GM12878 (cell line): ENCODE measurements at regions not wholly inside any gene's neighbourhood (a gene's known extent, or its start where the extent isn't known, plus 50 kb on each side); places are given as distances from the start of the nearest gene placed in this dataset.

Source experiments
- ATAC-seq: fragments of 200-7000 bp; cut with Tn5 transposase; 3 replicates; pipeline ENCODE4 v1.9.1; 2020; ENCODE audit warnings: mild to moderate bottlenecking, moderate library complexity
- BruUV-seq: library from RNA; stranded (reverse); fragments of 400-500 nt; replicated peaks from 2 replicates; lab custom pipeline; 2021; lab: Mats Ljungman, UMichigan
- CTCF ChIA-PET: fragments of 300-600 bp; sonication (Branson Sonifier 250); formaldehyde crosslinking; extraction: SDS; loops from one replicate; lab custom pipeline; 2021; ENCODE audit warnings: inconsistent platforms; lab: Yijun Ruan, JAX
- POLR2A ChIA-PET: fragments of 350-600 bp; formaldehyde crosslinking; extraction: SDS; loops from one replicate; lab custom pipeline; 2021; ENCODE audit warnings: inconsistent platforms; lab: Charles Lee
- RAD21 ChIA-PET: fragments of 300-600 bp; sonication (Branson Sonifier 250); formaldehyde crosslinking; loops from one replicate; lab custom pipeline; 2023; ENCODE audit warnings: antibody characterized with exemption; ENCODE audit not compliant: unreplicated experiment; lab: Charles Lee
- SMC1A ChIA-PET: fragments of 300-600 bp; sonication (Branson Sonifier 250); formaldehyde crosslinking; loops from one replicate; lab custom pipeline; 2023; ENCODE audit not compliant: unreplicated experiment, uncharacterized antibody; lab: Charles Lee
- DNase-seq: peaks from one replicate; pipeline ENCODE4 v3.0.0-alpha.2; 2011; ENCODE audit warnings: low read depth, low spot score
- FAIRE-seq: peaks from 3 replicates; lab custom pipeline; 2011; peaks lifted over from hg19 to GRCh38; lab: Jason Lieb, UNC
- H2AFZ ChIP-seq: 2 replicates; pipeline ENCODE4 v1.6.0; 2011; ENCODE audit warnings: low read depth, low read length, control low read depth; ENCODE audit not compliant: control insufficient read depth
- H3K27ac ChIP-seq: 2 replicates; pipeline ENCODE4 v1.5.1; 2011; ENCODE audit warnings: control low read depth; ENCODE audit not compliant: control insufficient read depth, insufficient read depth
- H3K27me3 ChIP-seq, 2 experiments: replicated peaks in 1 of 2; 2 replicates each; pipeline versions ENCODE4 v1.6.0 to v1.6.1; 2011; ENCODE audit warnings: low read length in 1 of 2; ENCODE audit not compliant: control insufficient read depth in 2 of 2, insufficient read depth in 2 of 2
- H3K36me3 ChIP-seq, 2 experiments: 2 replicates each; pipeline ENCODE4 v1.5.1; 2011; ENCODE audit warnings: low read length in 1 of 2; ENCODE audit not compliant: control insufficient read depth in 2 of 2, insufficient read depth in 2 of 2
- H3K4me1 ChIP-seq: 2 replicates; pipeline ENCODE4 v1.6.1; 2011; ENCODE audit warnings: mild to moderate bottlenecking, low read length, moderate library complexity, mixed read lengths; ENCODE audit not compliant: control insufficient read depth, insufficient read depth
- H3K4me2 ChIP-seq: 2 replicates; pipeline ENCODE4 v1.6.0; 2011; ENCODE audit warnings: control low read depth; ENCODE audit not compliant: control insufficient read depth, insufficient read depth
- H3K4me3 ChIP-seq: fragments of 200-600 bp; sonication (generic); 2 replicates; pipeline ENCODE4 v1.5.1; 2016
- H3K79me2 ChIP-seq: 2 replicates; pipeline ENCODE4 v1.6.0; 2011; ENCODE audit warnings: low read length; ENCODE audit not compliant: control insufficient read depth, insufficient read depth
- H3K9ac ChIP-seq: 2 replicates; pipeline ENCODE4 v1.8.0; 2011; ENCODE audit warnings: low read length, control low read depth, mixed read lengths; ENCODE audit not compliant: control insufficient read depth, insufficient read depth
- H3K9me3 ChIP-seq: replicated peaks from 3 replicates; pipeline ENCODE4 v1.5.1; 2011; ENCODE audit warnings: mild to moderate bottlenecking, low read length; ENCODE audit not compliant: control insufficient read depth, insufficient read depth
- H4K20me1 ChIP-seq: 2 replicates; pipeline ENCODE4 v1.6.0; 2011; ENCODE audit not compliant: control insufficient read depth, insufficient read depth
- CEBPZ ChIP-seq: fragments of 150-350 bp; IDR thresholded peaks from 2 replicates; pipeline ENCODE4 v1.6.1; 2016; ENCODE audit warnings: low read depth, low read length
- MTA2 ChIP-seq: fragments of 450-650 bp; IDR thresholded peaks from 2 replicates; pipeline ENCODE4 v1.6.1; 2016; ENCODE audit warnings: low read depth, mild to moderate bottlenecking, moderate library complexity
- REST ChIP-seq: IDR thresholded peaks from 2 replicates; pipeline ENCODE4 v1.6.1; 2012; ENCODE audit warnings: mild to moderate bottlenecking, low read depth, low read length
- SREBF1 ChIP-seq: IDR thresholded peaks from 2 replicates; pipeline ENCODE4 v1.6.1; 2012; ENCODE audit warnings: mild to moderate bottlenecking, low read length
- ZNF207 ChIP-seq: fragments of 450-650 bp; IDR thresholded peaks from 2 replicates; pipeline ENCODE4 v1.6.1; 2014; ENCODE audit warnings: antibody characterized with exemption, mild to moderate bottlenecking, borderline replicate concordance
- WGBS: methylation state at CpG from one replicate; pipeline ENCODE4 v1.1.6; 2016; ENCODE audit warnings: low lambda C conversion rate; ENCODE audit not compliant: insufficient replicate concordance, insufficient coverage; ENCODE audit errors: missing lambda C conversion rate; 5-methylcytosine and 5-hydroxymethylcytosine counted together
- in situ Hi-C: fragments of 300-500 bp; cut with MboI; formaldehyde crosslinking; loops from 9 replicates; pipeline ENCODE4 v1.14.3; 2018; ENCODE audit warnings: mixed read lengths
- intact Hi-C: fragments of 100-400 bp; cut with micrococcal nuclease; formaldehyde crosslinking; loops from one replicate; pipeline ENCODE4 v1.14.2; 2022; ENCODE audit not compliant: unreplicated experiment

- SMC1A ChIA-PET, result no interaction called here
- WGBS, result 65% methylated on average over 12 of the region's 12 CpGs
- Histone ChIP-seq H3K4me3 (no peak overlapping the region), H3K9me3 (no peaks in the 10 kb centered on the region), H3K4me2 (no peak overlapping the region), H4K20me1 (no peaks in the 10 kb centered on the region), H3K9ac (no peak overlapping the region), H3K36me3 (no peaks in the 10 kb centered on the region), H3K27me3 (no peaks in the 10 kb centered on the region), H2AFZ (no peak overlapping the region), H3K4me1 (no peaks in the 10 kb centered on the region), H3K79me2 (no peaks in the 10 kb centered on the region), H3K27ac (no peak overlapping the region)
- in situ Hi-C loops, result no loop called here
- intact Hi-C loops, result no loop called here
- RAD21 ChIA-PET, result no interaction called here
- CTCF ChIA-PET, result interaction anchor here (1.0 kb wide), 1 partner anchor 23 kb away, joined by 3 read pairs; no protein-coding TSS in a partner anchor
- TF ChIP-seq ZNF207 (no peak), SREBF1 (no peak), CEBPZ (no peak), MTA2 (no peak), REST (no peak)
- ATAC-seq (no peak), DNase-seq (no peak), FAIRE-seq (no peak)
- POLR2A ChIA-PET, result no interaction called here
- no TSS peak for BruUV-seq
These were observed 273.9 kb downstream of the ZNF536 start for GRCh38 chr19:30645946-30646577.
